Body of pancreas (tissue), 4 donors: ENCODE measurements at regions not wholly inside any gene's neighbourhood (a gene's known extent, or its start where the extent isn't known, plus 50 kb on each side); places are given as distances from the start of the nearest gene placed in this dataset.
"Not testable (repeated sequence)": the region's sequence is repeated elsewhere in the genome, so short reads cannot be mapped to it uniquely, and the experiment has no call there.

Source experiments
- ATAC-seq: fragments of 150-250 bp; one replicate; pipeline ENCODE4 v1.9.1; 2016
- DNase-seq, 4 donors: peaks; one replicate each; pipeline ENCODE4 v3.0.0-alpha.2; 2019
- H3K27ac ChIP-seq, 4 donors: fragments of 200-600 bp; sonication (generic); 1 replicate in 3 of 4; 2 replicates in 1 of 4; pipeline versions ENCODE4 v1.5.1 to v1.6.1; 2016 to 2019; ENCODE audit warnings: mild to moderate bottlenecking in 1 of 4, mixed read lengths in 1 of 4, moderate library complexity in 1 of 4
- H3K27me3 ChIP-seq, 2 donors: fragments of 200-600 bp; sonication (generic); one replicate each; pipeline ENCODE4 v1.6.0; 2016; ENCODE audit warnings: mild to moderate bottlenecking in 1 of 2
- H3K36me3 ChIP-seq, 2 donors: fragments of 200-600 bp; sonication (generic); replicated peaks in 1 of 2; 2 replicates each; pipeline ENCODE4 v1.5.1; 2016; ENCODE audit warnings: low read depth in 2 of 2; ENCODE audit not compliant: insufficient read depth in 1 of 2
- H3K4me1 ChIP-seq: fragments of 200-600 bp; sonication (generic); one replicate; pipeline ENCODE4 v1.6.0; 2016
- H3K4me3 ChIP-seq, 2 donors: fragments of 200-600 bp; sonication (generic); 1 replicate in 1 of 2; 2 replicates in 1 of 2; pipeline ENCODE4 v1.5.1; 2016 to 2019
- H3K9me3 ChIP-seq, 3 donors: fragments of 200-600 bp; sonication (generic); 1 replicate in 2 of 3; 2 replicates in 1 of 3; pipeline ENCODE4 v1.5.1; 2016
- CTCF ChIP-seq, 7 experiments: fragments of 450-650 bp in 4 of 7; fragments of 200-600 bp in 3 of 7; sonication (generic) in 3 of 7; IDR thresholded peaks; one replicate each; pipeline ENCODE4 v1.5.1; 2016 to 2019; ENCODE audit warnings: antibody characterized with exemption in 7 of 7
- POLR2A ChIP-seq, 3 donors: fragments of 450-650 bp; IDR thresholded peaks; one replicate each; pipeline ENCODE4 v1.6.1; 2016; ENCODE audit warnings: antibody characterized with exemption in 3 of 3, mild to moderate bottlenecking in 2 of 3
- WGBS, 2 donors: methylation state at CpG; one replicate each; pipeline ENCODE4 v1.1.5; 2017; 5-methylcytosine and 5-hydroxymethylcytosine counted together
- intact Hi-C: fragments of 100-400 bp; cut with DNase I; formaldehyde crosslinking; loops from one replicate; pipeline ENCODE4 v1.15.1; 2023

GRCh38 chr6:27541933-27542297 lies 69.0 kb upstream of the ZNF184 start:
- WGBS, 2 donors = 20 to 23% methylated on average over 5 of the region's 5 CpGs
- no peak for DNase-seq
- H3K27ac ChIP-seq = no peak overlapping the region
- H3K4me3 ChIP-seq = no peak overlapping the region
- no peak for TF ChIP-seq POLR2A (IDR thresholded peaks at IDR 0.05)
- intact Hi-C loops = no loop called here
- no peaks in the 10 kb centered on the region for H3K36me3 ChIP-seq
- peaks cover 0 to 32% of the 10 kb centered on the region in 2 donors for H3K27me3 ChIP-seq
- H3K4me1 ChIP-seq = no peaks in the 10 kb centered on the region
- ATAC-seq = no peak
- H3K9me3 ChIP-seq = peaks cover 0 to 6% (median 0%) of the 10 kb centered on the region in 3 donors

- WGBS, 2 donors = 26 to 28% methylated on average over 15 of the region's 15 CpGs
- intact Hi-C loops = no loop called here
- Histone ChIP-seq H3K27me3 (peaks cover 0 to 28% of the 10 kb centered on the region in 2 donors), H3K9me3 (peaks cover 0 to 3% (median 0%) of the 10 kb centered on the region in 3 donors), H3K36me3 (no peaks in the 10 kb centered on the region), H3K4me3 (no peak overlapping the region), H3K27ac (no peak overlapping the region), H3K4me1 (no peaks in the 10 kb centered on the region)
- no peak for ATAC-seq
- no peak for DNase-seq
- no peak for TF ChIP-seq CTCF (IDR thresholded peaks at IDR 0.05)
- no peak for TF ChIP-seq POLR2A (IDR thresholded peaks at IDR 0.05)
Observed at GRCh38 chr6:27541212-27541932, 68.5 kb upstream of the ZNF184 start.

- DNase-seq = no peak
- H3K4me3 ChIP-seq = no peak overlapping the region
- WGBS, 2 donors = 51 to 73% methylated on average over 12 to 13 of the region's 13 CpGs
- ATAC-seq = no peak
- peaks cover 0 to 12% of the 10 kb centered on the region in 2 donors for H3K27me3 ChIP-seq
- no peak overlapping the region for H3K27ac ChIP-seq
- intact Hi-C loops = no loop called here
- TF ChIP-seq POLR2A (IDR thresholded peaks at IDR 0.05) = no peak
- TF ChIP-seq CTCF (IDR thresholded peaks at IDR 0.05) = no peak
- no peaks in the 10 kb centered on the region for H3K4me1 ChIP-seq
- no peaks in the 10 kb centered on the region for H3K9me3 ChIP-seq
- H3K36me3 ChIP-seq = no peaks in the 10 kb centered on the region
Observed at GRCh38 chr6:27539551-27539950, 66.6 kb upstream of the ZNF184 start.

- Histone ChIP-seq H3K4me1 (no peaks in the 10 kb centered on the region), H3K27ac (no peak overlapping the region), H3K36me3 (no peaks in the 10 kb centered on the region), H3K9me3 (no peaks in the 10 kb centered on the region), H3K4me3 (no peak overlapping the region), H3K27me3 (peaks cover 0 to 4% of the 10 kb centered on the region in 2 donors)
- TF ChIP-seq CTCF (IDR thresholded peaks at IDR 0.05) (no peak), POLR2A (IDR thresholded peaks at IDR 0.05) (no peak)
- no peak for DNase-seq
- 48 to 61% methylated on average over 7 of the region's 7 CpGs for whole genome bisulfite sequencing, 2 donors
- no peak for ATAC-seq
- intact Hi-C loops = no loop called here
Observed at GRCh38 chr6:27532820-27533538, 60.1 kb upstream of the ZNF184 start.

GRCh38 chr6:27531772-27532459 lies 59.0 kb upstream of the ZNF184 start:
- TF ChIP-seq CTCF (IDR thresholded peaks at IDR 0.05) = no peak
- no peak for TF ChIP-seq POLR2A (IDR thresholded peaks at IDR 0.05)
- Histone ChIP-seq H3K4me3 (no peak overlapping the region), H3K36me3 (no peaks in the 10 kb centered on the region), H3K27me3 (no peaks in the 10 kb centered on the region), H3K4me1 (no peaks in the 10 kb centered on the region), H3K9me3 (no peaks in the 10 kb centered on the region), H3K27ac (no peak overlapping the region)
- 80 to 81% methylated on average over 17 of the region's 17 CpGs for WGBS, 2 donors
- DNase-seq = no peak
- intact Hi-C loops = no loop called here
- no peak for ATAC-seq

- H3K4me1 ChIP-seq, DNase-seq, H3K27me3 ChIP-seq, ATAC-seq, H3K9me3 ChIP-seq, H3K27ac ChIP-seq, H3K36me3 ChIP-seq, H3K4me3 ChIP-seq: not testable (repeated sequence)
- WGBS, 2 donors = 78 to 85% methylated on average over 12 to 18 of the region's 24 CpGs
- intact Hi-C loops = loop anchor here (10.0 kb wide), 1 partner anchor 235 kb away; no protein-coding TSS in a partner anchor
Observed at GRCh38 chr6:27529796-27530195, 56.9 kb upstream of the ZNF184 start.
